HG03354 (cell line): ENCODE measurements at regions not wholly inside any gene's neighbourhood (a gene's known extent, or its start where the extent isn't known, plus 50 kb on each side); places are given as distances from the start of the nearest gene placed in this dataset.

Experiments
- ATAC-seq: cut with Tn5 transposase; IDR thresholded peaks from one replicate; pipeline ENCODE4 v1.9.1; 2021; ENCODE audit warnings: mild to moderate bottlenecking; ENCODE audit not compliant: unreplicated experiment, poor library complexity, severe bottlenecking

GRCh38 chr1:91153341-91153740, 131.5 kb upstream of the ZNF644 start:
- ATAC-seq, result no peak

GRCh38 chr1:91152331-91152730, 130.5 kb upstream of the ZNF644 start:
- ATAC-seq, result no peak

- ATAC-seq, result no peak
These were observed 129.9 kb upstream of the ZNF644 start for GRCh38 chr1:91151702-91152101.

- ATAC-seq, result no peak
These were observed 126.8 kb upstream of the ZNF644 start for GRCh38 chr1:91148641-91149069.

- no peak for ATAC-seq
These were observed 120.0 kb upstream of the ZNF644 start for GRCh38 chr1:91141858-91142257.

- ATAC-seq, result no peak
These were observed 117.1 kb upstream of the ZNF644 start for GRCh38 chr1:91138959-91139358.

- no peak for ATAC-seq
These were observed 115.5 kb upstream of the ZNF644 start for GRCh38 chr1:91137173-91137852.

- ATAC-seq, result no peak
These were observed 114.0 kb upstream of the ZNF644 start for GRCh38 chr1:91135799-91136198.

- ATAC-seq, result no peak
These were observed 111.4 kb upstream of the ZNF644 start for GRCh38 chr1:91133248-91133647.

GRCh38 chr1:91130256-91130985, 108.6 kb upstream of the ZNF644 start:
- ATAC-seq, result no peak

- no peak for ATAC-seq
These were observed 107.6 kb upstream of the ZNF644 start for GRCh38 chr1:91129458-91129857.

- ATAC-seq, result no peak
These were observed 107.2 kb upstream of the ZNF644 start for GRCh38 chr1:91129017-91129416.

GRCh38 chr1:91124989-91125417, 103.2 kb upstream of the ZNF644 start:
- no peak for ATAC-seq

- ATAC-seq, result no peak
These were observed 102.6 kb upstream of the ZNF644 start for GRCh38 chr1:91124290-91124985.

- no peak for ATAC-seq
These were observed 101.9 kb upstream of the ZNF644 start for GRCh38 chr1:91123773-91124172.

GRCh38 chr1:91123319-91123718, 101.5 kb upstream of the ZNF644 start:
- no peak for ATAC-seq

- no peak for ATAC-seq
These were observed 100.4 kb upstream of the ZNF644 start for GRCh38 chr1:91122106-91122717.

- no peak for ATAC-seq
These were observed 99.5 kb upstream of the ZNF644 start for GRCh38 chr1:91121366-91121765.

- ATAC-seq, result no peak
These were observed 99.1 kb upstream of the ZNF644 start for GRCh38 chr1:91120936-91121335.

GRCh38 chr1:91120421-91120820, 98.6 kb upstream of the ZNF644 start:
- no peak for ATAC-seq
